22Rv1 (cell line): ENCODE measurements at regions not wholly inside any gene's neighbourhood (a gene's known extent, or its start where the extent isn't known, plus 50 kb on each side); places are given as distances from the start of the nearest gene placed in this dataset.
"Not testable (repeated sequence)": the region's sequence is repeated elsewhere in the genome, so short reads cannot be mapped to it uniquely, and the experiment has no call there.

Experiments used
- ZFX ChIP-seq: fragments of 450-650 bp; IDR thresholded peaks from 2 replicates; pipeline ENCODE4 v1.6.1; 2017; ENCODE audit warnings: antibody characterized with exemption, borderline replicate concordance
- TF ChIP-seq, protein P1 (sequence below): fragments of 450-650 bp; IDR thresholded peaks from 2 replicates; pipeline ENCODE4 v1.5.1; 2017; ENCODE audit warnings: mild to moderate bottlenecking

DNA sequence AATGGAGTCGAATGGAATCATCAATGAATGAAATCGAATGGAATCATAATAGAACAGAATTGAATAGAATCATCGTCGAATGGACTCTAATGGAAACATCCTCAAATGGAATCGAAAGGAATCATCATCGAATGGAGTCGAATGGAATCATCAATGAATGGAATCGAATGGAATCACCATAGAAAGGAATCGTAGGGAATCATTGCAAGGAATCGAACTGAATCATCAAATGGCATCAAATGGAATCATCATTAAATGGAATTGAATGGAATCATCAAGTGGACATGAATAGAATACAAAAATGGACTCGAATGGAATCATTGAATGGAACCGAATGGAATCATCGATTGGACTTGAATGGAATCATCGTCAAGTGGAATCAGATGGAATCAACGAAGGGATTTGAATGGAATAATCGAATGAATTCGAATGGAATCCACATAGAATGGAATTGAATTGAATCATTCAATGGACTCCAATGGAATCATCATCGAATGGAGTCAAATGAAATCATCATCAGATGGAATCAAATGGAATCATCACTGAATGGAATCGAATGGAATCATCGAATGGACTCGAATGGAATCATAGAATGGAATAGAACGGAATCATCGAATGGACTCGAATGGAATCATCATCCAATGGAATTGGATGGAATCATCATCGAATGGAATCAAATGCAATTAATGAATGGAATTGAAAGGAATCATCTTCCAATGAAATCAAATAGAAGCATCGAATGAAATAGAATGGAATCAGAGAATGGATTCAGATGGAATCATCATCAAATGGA, 228.1 kb downstream of the SHCBP1 start:
- TF ChIP-seq, protein P1, sequence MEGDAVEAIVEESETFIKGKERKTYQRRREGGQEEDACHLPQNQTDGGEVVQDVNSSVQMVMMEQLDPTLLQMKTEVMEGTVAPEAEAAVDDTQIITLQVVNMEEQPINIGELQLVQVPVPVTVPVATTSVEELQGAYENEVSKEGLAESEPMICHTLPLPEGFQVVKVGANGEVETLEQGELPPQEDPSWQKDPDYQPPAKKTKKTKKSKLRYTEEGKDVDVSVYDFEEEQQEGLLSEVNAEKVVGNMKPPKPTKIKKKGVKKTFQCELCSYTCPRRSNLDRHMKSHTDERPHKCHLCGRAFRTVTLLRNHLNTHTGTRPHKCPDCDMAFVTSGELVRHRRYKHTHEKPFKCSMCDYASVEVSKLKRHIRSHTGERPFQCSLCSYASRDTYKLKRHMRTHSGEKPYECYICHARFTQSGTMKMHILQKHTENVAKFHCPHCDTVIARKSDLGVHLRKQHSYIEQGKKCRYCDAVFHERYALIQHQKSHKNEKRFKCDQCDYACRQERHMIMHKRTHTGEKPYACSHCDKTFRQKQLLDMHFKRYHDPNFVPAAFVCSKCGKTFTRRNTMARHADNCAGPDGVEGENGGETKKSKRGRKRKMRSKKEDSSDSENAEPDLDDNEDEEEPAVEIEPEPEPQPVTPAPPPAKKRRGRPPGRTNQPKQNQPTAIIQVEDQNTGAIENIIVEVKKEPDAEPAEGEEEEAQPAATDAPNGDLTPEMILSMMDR: not testable (repeated sequence)
- TF ChIP-seq ZFX: not testable (repeated sequence)
